Astrocyte of the hippocampus (primary cell): ENCODE measurements at regions not wholly inside any gene's neighbourhood (a gene's known extent, or its start where the extent isn't known, plus 50 kb on each side); places are given as distances from the start of the nearest gene placed in this dataset.
"Not testable (repeated sequence)": the region's sequence is repeated elsewhere in the genome, so short reads cannot be mapped to it uniquely, and the experiment has no call there.

ENCODE experiments used
- DNase-seq: peaks from one replicate; pipeline ENCODE4 v3.0.0; 2011; ENCODE audit warnings: low read depth, low spot score

GRCh38 chrX:75673468-75673867 is 111.6 kb downstream of the MAGEE2 start:
- no peak for DNase-seq

GRCh38 chrX:75655627-75656026 is 129.4 kb downstream of the MAGEE2 start:
- no peak for DNase-seq

- DNase-seq, result no peak
Measured at GRCh38 chrX:75649829-75650228, 127.0 kb upstream of the ZDHHC15 start.

DNA sequence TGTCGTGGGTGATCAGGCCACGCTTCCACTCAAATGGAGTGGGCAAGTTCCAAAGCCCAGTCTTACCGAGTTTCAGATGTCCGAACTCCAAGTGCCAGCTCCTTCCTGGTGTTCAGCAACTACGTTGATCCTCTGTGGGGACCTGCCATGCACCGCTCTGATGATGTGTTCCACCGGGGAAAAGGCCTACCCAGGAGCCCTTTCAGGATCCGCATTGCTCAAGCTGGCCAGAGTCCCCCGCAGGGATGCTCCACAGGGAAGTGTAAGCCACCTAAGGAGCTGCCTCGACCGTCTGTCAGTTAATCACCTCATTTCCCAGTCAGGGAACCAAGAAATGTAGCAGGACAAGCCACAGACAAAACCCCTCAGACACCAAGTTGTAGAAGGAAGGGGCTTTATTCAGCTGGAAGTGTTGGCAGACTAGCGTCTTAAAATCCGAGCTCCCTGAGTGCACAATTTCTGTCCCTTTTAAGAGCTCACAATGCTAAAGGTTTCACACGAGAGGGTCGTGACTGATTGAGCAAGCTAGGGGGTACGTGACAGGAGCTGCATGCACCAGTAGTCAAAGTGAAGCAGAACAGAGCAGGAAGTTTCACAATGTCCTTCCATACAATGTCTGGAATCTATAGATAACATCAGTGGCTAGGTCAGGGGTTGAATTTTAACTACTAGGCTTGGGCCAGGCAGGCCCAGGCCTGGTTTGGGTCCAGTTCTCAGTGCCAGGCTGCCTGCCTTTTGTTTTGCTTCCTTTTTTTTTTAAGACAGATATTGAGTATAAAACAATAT is 126.2 kb upstream of the ZDHHC15 start:
- no peak for DNase-seq

GRCh38 chrX:75642811-75643361 is 120.0 kb upstream of the ZDHHC15 start:
- DNase-seq, result no peak

- DNase-seq, result no peak
Measured at GRCh38 chrX:75638332-75638731, 115.5 kb upstream of the ZDHHC15 start.

DNA sequence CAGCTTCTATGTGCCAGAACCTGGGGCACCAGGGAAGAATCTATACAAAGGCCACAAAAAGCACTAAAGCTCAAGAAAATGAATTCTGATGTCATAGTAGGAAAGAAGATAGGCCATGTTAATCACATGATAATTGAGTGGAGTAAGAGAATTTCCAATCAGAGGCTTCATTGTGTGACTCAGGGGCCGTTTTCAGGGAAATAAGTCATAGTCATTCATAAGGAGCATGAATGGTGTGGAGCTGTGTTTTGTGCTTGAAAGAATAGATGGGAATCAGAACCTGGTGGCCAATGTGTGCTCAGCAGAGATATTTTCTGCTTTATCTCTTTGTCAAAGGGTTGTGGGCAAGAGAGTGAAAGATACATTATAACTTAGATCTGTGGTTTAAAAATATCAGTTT is 102.4 kb upstream of the ZDHHC15 start:
- DNase-seq, result no peak

- peak; percentile 10 for DNase-seq
Measured at GRCh38 chrX:75623535-75623934, 100.7 kb upstream of the ZDHHC15 start.

DNA sequence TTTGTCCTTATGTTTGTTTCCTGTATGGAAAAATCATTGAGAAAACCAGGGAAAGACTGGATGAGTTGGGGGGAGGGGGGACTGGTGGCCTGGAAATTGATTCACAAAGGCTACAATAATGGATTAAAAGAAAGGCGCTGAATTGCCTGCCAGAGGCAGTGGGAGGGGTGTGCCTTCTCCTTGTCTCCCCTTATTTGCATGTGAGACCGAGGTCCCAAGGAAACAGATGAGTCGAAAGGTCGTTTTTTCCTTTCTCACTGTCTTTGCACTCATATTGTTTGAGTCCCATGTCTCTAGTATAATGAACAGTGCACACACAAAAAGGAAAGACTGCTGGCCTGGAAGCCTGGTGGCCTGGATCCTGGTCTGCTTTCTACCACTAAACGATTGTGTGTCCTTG is 86.6 kb upstream of the ZDHHC15 start:
- no peak for DNase-seq

GRCh38 chrX:75603833-75604232 is 81.0 kb upstream of the ZDHHC15 start:
- peak; percentile 40 for DNase-seq

DNA sequence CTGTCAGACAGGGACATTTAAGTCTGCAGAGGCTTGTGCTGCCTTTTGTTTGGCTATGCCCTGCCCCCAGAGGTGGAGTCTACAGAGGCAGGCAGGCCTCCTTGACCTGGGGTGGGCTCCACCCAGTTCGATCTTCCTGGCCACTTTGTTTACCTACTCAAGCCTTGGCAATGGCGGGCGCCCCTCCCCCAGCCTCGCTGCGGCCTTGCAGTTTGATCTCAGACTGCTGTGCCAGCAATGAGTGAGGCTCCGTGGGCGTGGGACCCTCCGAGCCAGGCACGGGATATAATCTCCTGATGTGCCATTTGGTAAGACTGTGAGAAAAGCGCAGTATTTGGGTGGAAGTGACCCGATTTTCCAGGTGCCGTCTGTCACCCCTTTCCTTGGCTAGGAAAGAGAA is 79.2 kb upstream of the ZDHHC15 start:
- not testable (repeated sequence) for DNase-seq

GRCh38 chrX:75596178-75596577 is 73.3 kb upstream of the ZDHHC15 start:
- DNase-seq, result peak; percentile 87

GRCh38 chrX:75593186-75593585 is 70.3 kb upstream of the ZDHHC15 start:
- not testable (repeated sequence) for DNase-seq

GRCh38 chrX:75582511-75582910 is 59.7 kb upstream of the ZDHHC15 start:
- DNase-seq, result no peak
